Thyroid gland (tissue), 4 donors: ENCODE measurements at regions not wholly inside any gene's neighbourhood (a gene's known extent, or its start where the extent isn't known, plus 50 kb on each side); places are given as distances from the start of the nearest gene placed in this dataset.

ENCODE experiments used
- DNase-seq, 2 donors: peaks; one replicate each; pipeline ENCODE4 v3.0.0-alpha.2; 2019
- H3K27ac ChIP-seq, 3 donors: fragments of 200-600 bp; sonication (generic); 1 replicate in 2 of 3; 2 replicates in 1 of 3; pipeline ENCODE4 v1.5.1; 2016 to 2019; ENCODE audit warnings: mild to moderate bottlenecking in 1 of 3, moderate library complexity in 1 of 3
- H3K27me3 ChIP-seq: fragments of 200-600 bp; sonication (generic); one replicate; pipeline ENCODE4 v1.5.1; 2019
- H3K36me3 ChIP-seq, 2 donors: fragments of 200-600 bp; sonication (generic); one replicate each; pipeline ENCODE4 v1.5.1; 2016 to 2019
- H3K4me1 ChIP-seq, 2 donors: fragments of 200-600 bp; sonication (generic); one replicate each; pipeline ENCODE4 v1.5.1; 2017 to 2019
- H3K4me3 ChIP-seq, 3 donors: fragments of 200-600 bp; sonication (generic); replicated peaks in 1 of 3; 1 replicate in 2 of 3; 2 replicates in 1 of 3; pipeline ENCODE4 v1.5.1; 2016; ENCODE audit warnings: mild to moderate bottlenecking in 1 of 3
- H3K9me3 ChIP-seq: fragments of 200-600 bp; sonication (generic); one replicate; pipeline ENCODE4 v1.5.1; 2017
- CTCF ChIP-seq, 6 experiments: fragments of 200-600 bp in 3 of 6; fragments of 450-650 bp in 3 of 6; sonication (generic) in 3 of 6; IDR thresholded peaks; one replicate each; pipeline ENCODE4 v1.5.1; 2016 to 2019; ENCODE audit warnings: antibody characterized with exemption in 6 of 6, mild to moderate bottlenecking in 2 of 6, inconsistent platforms in 1 of 6, moderate library complexity in 1 of 6
- POLR2A ChIP-seq, 2 donors: fragments of 450-650 bp; IDR thresholded peaks; one replicate each; pipeline ENCODE4 v1.6.1; 2017; ENCODE audit warnings: antibody characterized with exemption in 2 of 2, mild to moderate bottlenecking in 2 of 2, moderate library complexity in 1 of 2
- WGBS, 2 donors: methylation state at CpG; one replicate each; pipeline ENCODE4 v1.1.5; 2017; 5-methylcytosine and 5-hydroxymethylcytosine counted together
- intact Hi-C: fragments of 100-400 bp; cut with DNase I; formaldehyde crosslinking; loops from one replicate; pipeline ENCODE4 v1.15.1; 2023

GRCh38 chr6:140921366-140922226 lies 1211.1 kb upstream of the GJE1 start:
- 61 to 71% methylated on average over 4 of the region's 4 CpGs for WGBS, 2 donors
- peak in 1 of 2 donors; percentile 25 for DNase-seq
- Histone ChIP-seq H3K27ac (no peak overlapping the region), H3K36me3 (no peaks in the 10 kb centered on the region), H3K4me3 (no peak overlapping the region), H3K9me3 (no peaks in the 10 kb centered on the region), H3K4me1 (no peaks in the 10 kb centered on the region), H3K27me3 (no peaks in the 10 kb centered on the region)
- TF ChIP-seq CTCF (IDR thresholded peaks at IDR 0.05) (peak; percentile 45 to 86 (median 72)), POLR2A (IDR thresholded peaks at IDR 0.05) (no peak)
- intact Hi-C loops, result no loop called here

GRCh38 chr6:140917911-140918310 lies 1214.8 kb upstream of the GJE1 start:
- no peaks in the 10 kb centered on the region for H3K4me1 ChIP-seq
- intact Hi-C loops, result no loop called here
- no peak overlapping the region for H3K27ac ChIP-seq
- 78 to 81% methylated on average over 2 of the region's 2 CpGs for WGBS, 2 donors
- no peak for DNase-seq
- H3K36me3 ChIP-seq, result no peaks in the 10 kb centered on the region
- H3K9me3 ChIP-seq, result no peaks in the 10 kb centered on the region
- H3K4me3 ChIP-seq, result no peak overlapping the region
- H3K27me3 ChIP-seq, result no peaks in the 10 kb centered on the region
- TF ChIP-seq CTCF (IDR thresholded peaks at IDR 0.05), result no peak
- TF ChIP-seq POLR2A (IDR thresholded peaks at IDR 0.05), result no peak

GRCh38 chr6:140915551-140915950 lies 1217.2 kb upstream of the GJE1 start:
- Histone ChIP-seq H3K4me1 (no peaks in the 10 kb centered on the region), H3K27me3 (no peaks in the 10 kb centered on the region), H3K27ac (no peak overlapping the region), H3K9me3 (no peaks in the 10 kb centered on the region), H3K4me3 (no peak overlapping the region), H3K36me3 (no peaks in the 10 kb centered on the region)
- intact Hi-C loops, result no loop called here
- TF ChIP-seq POLR2A (IDR thresholded peaks at IDR 0.05) (no peak), CTCF (IDR thresholded peaks at IDR 0.05) (no peak)
- DNase-seq, result no peak
- 83 to 84% methylated on average over 3 of the region's 3 CpGs for WGBS, 2 donors

- intact Hi-C loops, result no loop called here
- DNase-seq, result no peak
- Histone ChIP-seq H3K27ac (no peak overlapping the region), H3K4me1 (no peaks in the 10 kb centered on the region), H3K36me3 (no peaks in the 10 kb centered on the region), H3K4me3 (no peak overlapping the region), H3K9me3 (no peaks in the 10 kb centered on the region), H3K27me3 (no peaks in the 10 kb centered on the region)
- WGBS, 2 donors, result 56 to 61% methylated on average over 1 of the region's 1 CpG
- no peak for TF ChIP-seq CTCF (IDR thresholded peaks at IDR 0.05)
- no peak for TF ChIP-seq POLR2A (IDR thresholded peaks at IDR 0.05)
These were observed 1217.6 kb upstream of the GJE1 start for GRCh38 chr6:140915103-140915502.

GRCh38 chr6:140912686-140913085 lies 1220.0 kb upstream of the GJE1 start:
- intact Hi-C loops, result no loop called here
- WGBS, 2 donors, result 76 to 82% methylated on average over 3 of the region's 3 CpGs

More at GRCh38 chr6:140912686-140913085, 1220.0 kb upstream of the GJE1 start:
- Histone ChIP-seq H3K27ac (no peak overlapping the region), H3K4me1 (no peaks in the 10 kb centered on the region), H3K27me3 (no peaks in the 10 kb centered on the region), H3K9me3 (no peaks in the 10 kb centered on the region), H3K4me3 (no peak overlapping the region), H3K36me3 (no peaks in the 10 kb centered on the region)
- TF ChIP-seq CTCF (IDR thresholded peaks at IDR 0.05) (no peak), POLR2A (IDR thresholded peaks at IDR 0.05) (no peak)
- no peak for DNase-seq
